SK-N-SH treated with all-trans-retinoic acid at 6 μM for 48 hours (cell line): ENCODE measurements at regions not wholly inside any gene's neighbourhood (a gene's known extent, or its start where the extent isn't known, plus 50 kb on each side); places are given as distances from the start of the nearest gene placed in this dataset.

ENCODE experiments used
- ARNTL ChIP-seq: fragments of 450-650 bp; formaldehyde crosslinking; IDR thresholded peaks from 2 replicates; pipeline ENCODE4 v1.5.0; 2020; ENCODE audit warnings: low read depth, mild to moderate bottlenecking, moderate library complexity, borderline replicate concordance
- CSRNP3 ChIP-seq: fragments of 250-450 bp; sonication (Bioruptor Pico); IDR thresholded peaks from 2 replicates; pipeline ENCODE4 v1.5.1; 2021; ENCODE audit warnings: mild to moderate bottlenecking, moderate library complexity
- ESRRG ChIP-seq: fragments of 250-450 bp; sonication (Bioruptor Pico); IDR thresholded peaks from 2 replicates; pipeline ENCODE4 v1.6.1; 2021; ENCODE audit warnings: mild to moderate bottlenecking
- POU6F1 ChIP-seq: fragments of 250-450 bp; sonication (Bioruptor Pico); IDR thresholded peaks from 2 replicates; pipeline ENCODE4 v1.8.0; 2021; ENCODE audit warnings: low read depth, mild to moderate bottlenecking, moderate library complexity, borderline replicate concordance
- SNAI2 ChIP-seq: fragments of 250-450 bp; sonication (Bioruptor Pico); IDR thresholded peaks from 2 replicates; pipeline ENCODE4 v1.5.0; 2020; ENCODE audit warnings: mild to moderate bottlenecking, moderate library complexity
- TSHZ2 ChIP-seq: fragments of 250-450 bp; sonication (Bioruptor Pico); IDR thresholded peaks from 2 replicates; pipeline ENCODE4 v1.5.0; 2020; ENCODE audit warnings: mild to moderate bottlenecking, moderate library complexity
- ZC3H10 ChIP-seq: fragments of 250-450 bp; sonication (Bioruptor Pico); IDR thresholded peaks from 2 replicates; pipeline ENCODE4 v1.5.1; 2021; ENCODE audit warnings: mild to moderate bottlenecking, moderate library complexity
- ZFP30 ChIP-seq: fragments of 450-650 bp; formaldehyde crosslinking; IDR thresholded peaks from 2 replicates; pipeline ENCODE4 v1.5.0; 2022; ENCODE audit warnings: mild to moderate bottlenecking, moderate library complexity
- ZNF8 ChIP-seq: fragments of 450-650 bp; formaldehyde crosslinking; IDR thresholded peaks from 2 replicates; pipeline ENCODE4 v1.5.0; 2020; ENCODE audit warnings: mild to moderate bottlenecking, moderate library complexity
- TF ChIP-seq, protein P1 (sequence below): fragments of 250-450 bp; sonication (Bioruptor Pico); IDR thresholded peaks from 2 replicates; pipeline ENCODE4 v1.8.0; 2020; ENCODE audit warnings: mild to moderate bottlenecking, moderate library complexity, borderline replicate concordance

DNA sequence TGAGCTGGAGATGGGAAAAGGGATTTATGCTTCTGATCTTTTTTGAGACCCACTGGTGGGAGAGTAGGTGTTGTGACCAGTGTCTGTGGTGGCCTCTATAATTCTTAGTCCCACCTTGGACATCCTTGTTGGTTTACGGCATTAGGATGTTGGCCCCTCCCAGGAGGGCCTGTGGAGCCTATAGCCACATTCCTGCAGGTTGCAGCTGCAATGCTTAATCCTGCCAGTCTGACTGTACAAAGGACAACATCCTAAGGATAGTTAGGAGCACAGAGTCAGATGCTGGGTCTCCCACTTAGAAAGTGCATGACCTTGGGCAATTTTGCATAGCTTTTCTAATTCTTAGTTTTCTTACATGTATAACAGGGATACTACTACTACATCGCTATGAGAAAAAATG is 150.9 kb upstream of the SLC38A2 start:
- TF ChIP-seq, protein P1, sequence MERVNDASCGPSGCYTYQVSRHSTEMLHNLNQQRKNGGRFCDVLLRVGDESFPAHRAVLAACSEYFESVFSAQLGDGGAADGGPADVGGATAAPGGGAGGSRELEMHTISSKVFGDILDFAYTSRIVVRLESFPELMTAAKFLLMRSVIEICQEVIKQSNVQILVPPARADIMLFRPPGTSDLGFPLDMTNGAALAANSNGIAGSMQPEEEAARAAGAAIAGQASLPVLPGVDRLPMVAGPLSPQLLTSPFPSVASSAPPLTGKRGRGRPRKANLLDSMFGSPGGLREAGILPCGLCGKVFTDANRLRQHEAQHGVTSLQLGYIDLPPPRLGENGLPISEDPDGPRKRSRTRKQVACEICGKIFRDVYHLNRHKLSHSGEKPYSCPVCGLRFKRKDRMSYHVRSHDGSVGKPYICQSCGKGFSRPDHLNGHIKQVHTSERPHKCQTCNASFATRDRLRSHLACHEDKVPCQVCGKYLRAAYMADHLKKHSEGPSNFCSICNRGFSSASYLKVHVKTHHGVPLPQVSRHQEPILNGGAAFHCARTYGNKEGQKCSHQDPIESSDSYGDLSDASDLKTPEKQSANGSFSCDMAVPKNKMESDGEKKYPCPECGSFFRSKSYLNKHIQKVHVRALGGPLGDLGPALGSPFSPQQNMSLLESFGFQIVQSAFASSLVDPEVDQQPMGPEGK, result no peak
- TF ChIP-seq ESRRG (CRISPR knock-in tag) (no peak), ZNF8 (CRISPR knock-in tag) (no peak), ZC3H10 (CRISPR knock-in tag) (no peak), CSRNP3 (CRISPR knock-in tag) (no peak), POU6F1 (CRISPR knock-in tag) (no peak), ZFP30 (CRISPR knock-in tag) (no peak), SNAI2 (CRISPR knock-in tag) (no peak), ARNTL (CRISPR knock-in tag) (no peak), TSHZ2 (CRISPR knock-in tag) (no peak)
